ENCODE measurements at regions not wholly inside any gene's neighbourhood (a gene's known extent, or its start where the extent isn't known, plus 50 kb on each side); places are given as distances from the start of the nearest gene placed in this dataset.

DNA sequence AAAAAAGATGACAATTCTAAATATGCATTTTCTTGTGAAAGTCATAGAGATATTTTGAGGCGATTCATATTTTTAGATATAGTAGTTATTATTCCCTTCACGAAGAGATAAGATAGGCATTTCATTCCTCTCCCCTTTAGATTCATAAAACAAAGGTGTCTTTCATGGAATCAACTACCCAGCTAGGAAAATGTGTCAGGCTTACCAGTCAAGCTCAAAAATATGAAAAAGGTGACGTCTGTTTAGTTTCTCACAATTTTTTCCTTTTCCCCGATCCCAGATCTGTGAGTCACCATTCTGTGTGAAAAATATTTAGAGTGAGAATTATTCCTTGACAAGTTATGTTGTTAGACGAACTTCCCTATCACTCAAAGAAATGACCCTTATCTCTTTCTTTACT is 95.4 kb upstream of the FN1 start:
- no peak for DNase-seq
- H3K27me3 ChIP-seq, result no peaks in the 10 kb centered on the region
- peaks cover 0 to 2% of the 10 kb centered on the region in 2 donors for H3K9me3 ChIP-seq
- 18 to 29% (median 19%) methylated on average over 5 of the region's 5 CpGs for WGBS, 3 donors
- H3K36me3 ChIP-seq, result no peaks in the 10 kb centered on the region
- intact Hi-C loops (cut with DNase I), result loop anchor here in 1 of 4 donors (10.0 kb wide), 1 partner anchor 1416 kb away; no protein-coding TSS in a partner anchor
- H3K27ac ChIP-seq, result no peak overlapping the region
- peaks cover 2% of the 10 kb centered on the region for H3K4me1 ChIP-seq (ENCODE audit: insufficient read depth)
- TF ChIP-seq EP300 (IDR thresholded peaks at IDR 0.05) (no peak), POLR2A (IDR thresholded peaks at IDR 0.05) (no peak)
- TF ChIP-seq, protein P1, sequence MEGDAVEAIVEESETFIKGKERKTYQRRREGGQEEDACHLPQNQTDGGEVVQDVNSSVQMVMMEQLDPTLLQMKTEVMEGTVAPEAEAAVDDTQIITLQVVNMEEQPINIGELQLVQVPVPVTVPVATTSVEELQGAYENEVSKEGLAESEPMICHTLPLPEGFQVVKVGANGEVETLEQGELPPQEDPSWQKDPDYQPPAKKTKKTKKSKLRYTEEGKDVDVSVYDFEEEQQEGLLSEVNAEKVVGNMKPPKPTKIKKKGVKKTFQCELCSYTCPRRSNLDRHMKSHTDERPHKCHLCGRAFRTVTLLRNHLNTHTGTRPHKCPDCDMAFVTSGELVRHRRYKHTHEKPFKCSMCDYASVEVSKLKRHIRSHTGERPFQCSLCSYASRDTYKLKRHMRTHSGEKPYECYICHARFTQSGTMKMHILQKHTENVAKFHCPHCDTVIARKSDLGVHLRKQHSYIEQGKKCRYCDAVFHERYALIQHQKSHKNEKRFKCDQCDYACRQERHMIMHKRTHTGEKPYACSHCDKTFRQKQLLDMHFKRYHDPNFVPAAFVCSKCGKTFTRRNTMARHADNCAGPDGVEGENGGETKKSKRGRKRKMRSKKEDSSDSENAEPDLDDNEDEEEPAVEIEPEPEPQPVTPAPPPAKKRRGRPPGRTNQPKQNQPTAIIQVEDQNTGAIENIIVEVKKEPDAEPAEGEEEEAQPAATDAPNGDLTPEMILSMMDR (IDR thresholded peaks at IDR 0.05), result no peak
- no peak overlapping the region for H3K4me3 ChIP-seq

DNA sequence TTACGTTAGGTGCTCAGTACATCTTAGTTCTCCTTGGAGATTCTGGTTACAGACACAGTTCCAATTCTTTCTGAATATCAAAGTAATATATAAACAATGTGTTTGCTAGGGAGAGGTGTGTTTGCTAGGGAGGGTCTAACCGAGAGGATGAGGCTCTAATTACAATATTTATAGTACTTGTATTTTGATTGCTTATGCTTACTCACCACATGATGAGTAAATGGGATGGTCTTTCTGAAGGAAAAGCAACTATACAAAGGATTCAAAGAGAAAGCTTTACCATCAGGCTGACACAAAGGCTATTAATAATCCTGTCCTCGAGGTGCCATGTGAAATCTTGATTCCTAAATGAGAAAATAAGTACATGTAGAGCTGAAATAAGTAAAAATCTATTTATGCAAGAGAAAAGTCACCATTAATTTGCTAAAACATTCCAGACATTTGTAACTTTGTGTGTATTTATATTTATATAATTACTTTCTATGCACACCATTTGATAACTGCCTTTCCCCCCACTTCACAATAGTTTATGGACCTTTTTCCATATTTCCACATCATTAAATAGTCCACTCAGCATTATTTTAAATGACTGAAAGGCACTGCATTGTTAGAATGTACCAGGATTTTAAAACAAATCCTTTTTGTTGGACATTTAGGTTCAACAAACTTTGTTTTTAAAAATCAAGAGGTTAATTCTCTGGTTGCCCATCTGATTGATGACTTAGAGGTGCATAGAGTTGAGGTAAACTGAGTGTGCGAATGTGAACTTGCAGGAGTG is 94.5 kb upstream of the FN1 start:
- intact Hi-C loops (cut with DNase I), result loop anchor here in 1 of 4 donors (10.0 kb wide), 1 partner anchor 1416 kb away; no protein-coding TSS in a partner anchor
- peaks cover 2% of the 10 kb centered on the region for H3K4me1 ChIP-seq (ENCODE audit: insufficient read depth)
- TF ChIP-seq, protein P1 (IDR thresholded peaks at IDR 0.05), result no peak
- TF ChIP-seq EP300 (IDR thresholded peaks at IDR 0.05), result no peak
- no peak for TF ChIP-seq POLR2A (IDR thresholded peaks at IDR 0.05)
- H3K36me3 ChIP-seq, result no peaks in the 10 kb centered on the region
- no peak for DNase-seq
- 76 to 81% (median 77%) methylated on average over 4 of the region's 4 CpGs for WGBS, 3 donors
- H3K9me3 ChIP-seq, result peaks cover 0 to 2% of the 10 kb centered on the region in 2 donors
- H3K4me3 ChIP-seq, result no peak overlapping the region
- no peaks in the 10 kb centered on the region for H3K27me3 ChIP-seq
- H3K27ac ChIP-seq, result no peak overlapping the region

DNA sequence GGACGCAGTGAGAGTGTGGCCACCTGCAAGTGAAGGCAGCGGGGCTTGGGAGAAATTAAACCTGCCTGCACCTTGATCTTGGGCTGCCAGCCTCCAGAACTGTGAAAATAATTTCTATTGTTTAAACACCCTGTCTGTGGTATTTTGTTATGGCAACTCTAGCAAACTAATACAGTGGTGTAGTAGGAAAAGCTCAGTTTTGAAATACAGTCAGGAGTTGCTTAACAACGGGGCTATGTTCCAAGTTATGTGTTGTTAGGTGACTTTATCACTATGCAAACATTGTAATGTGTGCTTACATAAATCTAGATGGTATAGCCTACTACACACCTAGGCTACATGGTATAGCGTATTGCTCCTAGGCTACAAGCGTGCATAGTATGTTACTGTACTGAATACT is 93.4 kb upstream of the FN1 start:
- intact Hi-C loops (cut with DNase I), result no loop called here
- H3K27ac ChIP-seq, result no peak overlapping the region

DNA sequence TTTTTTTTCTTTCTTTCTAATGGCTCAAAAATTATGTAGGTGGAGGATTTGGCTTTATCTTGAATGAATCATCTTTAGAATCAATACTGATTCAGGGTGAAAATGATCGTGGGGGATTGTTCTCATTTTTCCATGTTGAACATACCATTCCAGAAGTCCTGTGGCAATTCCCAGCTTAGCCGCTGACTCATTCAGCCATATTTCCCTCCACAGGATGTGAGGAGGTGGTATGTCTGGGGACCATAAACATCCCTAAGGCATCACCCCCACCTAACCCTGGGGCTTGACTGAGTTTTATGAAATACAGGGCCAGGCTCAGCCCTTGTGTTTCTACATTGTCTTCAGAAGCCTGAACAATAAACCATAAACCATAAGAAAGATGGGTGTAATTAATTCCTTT is 92.7 kb upstream of the FN1 start:
- TF ChIP-seq POLR2A (IDR thresholded peaks at IDR 0.05) (no peak), EP300 (IDR thresholded peaks at IDR 0.05) (no peak)
- TF ChIP-seq, protein P1 (IDR thresholded peaks at IDR 0.05), result no peak
- no peak overlapping the region for H3K27ac ChIP-seq
- WGBS, 3 donors, result 47 to 60% (median 58%) methylated on average over 2 of the region's 2 CpGs
- no peaks in the 10 kb centered on the region for H3K27me3 ChIP-seq
- intact Hi-C loops (cut with DNase I), result no loop called here
- DNase-seq, result no peak
- peaks cover 2% of the 10 kb centered on the region for H3K4me1 ChIP-seq (ENCODE audit: insufficient read depth)
- H3K36me3 ChIP-seq, result no peaks in the 10 kb centered on the region
- H3K4me3 ChIP-seq, result no peak overlapping the region
- H3K9me3 ChIP-seq, result peaks cover 0 to 2% of the 10 kb centered on the region in 2 donors

More for the DNA sequence above, 93.4 kb upstream of the FN1 start:
- no peak for DNase-seq
- Histone ChIP-seq H3K4me1 (ENCODE audit: insufficient read depth) (peaks cover 2% of the 10 kb centered on the region), H3K36me3 (no peaks in the 10 kb centered on the region), H3K27me3 (no peaks in the 10 kb centered on the region), H3K9me3 (peaks cover 0 to 2% of the 10 kb centered on the region in 2 donors), H3K4me3 (no peak overlapping the region)
- 83 to 91% (median 87%) methylated on average over 5 of the region's 5 CpGs for WGBS, 3 donors
- no peak for TF ChIP-seq EP300 (IDR thresholded peaks at IDR 0.05)
- no peak for TF ChIP-seq POLR2A (IDR thresholded peaks at IDR 0.05)
- TF ChIP-seq, protein P1 (IDR thresholded peaks at IDR 0.05), result no peak

Data from ovary (tissue), 7 donors.